ENCODE measurements at regions not wholly inside any gene's neighbourhood (a gene's known extent, or its start where the extent isn't known, plus 50 kb on each side); places are given as distances from the start of the nearest gene placed in this dataset.
A peak's percentile ranks its signal among the peaks of the same experiment; 100 is the strongest.

GRCh38 chr6:105753620-105754211, 332.4 kb upstream of the PRDM1 start:
- DNase-seq = no peak

DNA sequence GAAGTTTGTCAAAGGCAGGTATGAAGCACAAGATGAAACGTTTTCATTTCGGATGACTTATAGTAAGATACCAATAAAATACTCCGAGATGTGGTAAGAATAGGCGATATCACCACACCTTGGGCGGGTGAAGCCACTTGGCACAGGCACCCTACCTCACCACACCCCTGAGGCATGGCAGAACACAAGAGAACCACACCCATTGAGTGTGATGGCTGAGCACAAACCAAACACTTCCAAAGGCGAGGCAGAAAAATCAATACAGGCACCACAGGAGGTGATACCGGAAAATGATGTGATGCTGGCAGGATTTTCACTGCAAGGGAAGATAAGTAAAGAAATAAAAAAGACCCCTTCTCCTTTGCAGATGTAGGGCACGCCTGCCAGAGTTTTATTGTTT, 332.9 kb upstream of the PRDM1 start:
- no peak for DNase-seq

DNA sequence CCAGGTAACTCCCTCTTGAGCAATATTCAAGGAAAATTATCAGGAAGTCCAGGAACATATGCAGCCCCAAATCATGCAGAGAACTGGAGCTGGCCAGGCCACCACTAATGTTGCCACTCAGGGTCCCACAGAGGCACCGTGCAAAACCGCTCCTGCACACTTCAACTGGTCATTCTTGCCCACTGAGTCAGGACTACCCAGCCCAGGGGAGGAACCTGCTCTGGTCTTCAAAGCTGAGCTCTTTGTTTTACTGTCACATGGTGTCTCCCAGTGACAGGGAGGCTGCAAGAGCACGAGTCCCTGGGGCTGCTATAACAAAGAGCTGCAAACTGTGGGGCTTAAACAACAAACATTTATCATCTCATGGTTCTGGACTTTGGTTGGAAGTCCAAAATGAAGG, 336.0 kb upstream of the PRDM1 start:
- no peak for DNase-seq

GRCh38 chr6:105748737-105749161, 337.4 kb upstream of the PRDM1 start:
- DNase-seq = no peak

GRCh38 chr6:105747823-105748405, 338.2 kb upstream of the PRDM1 start:
- DNase-seq = no peak

GRCh38 chr6:105746509-105746908, 339.6 kb upstream of the PRDM1 start:
- DNase-seq = peak; percentile 65

GRCh38 chr6:105746130-105746505, 340.0 kb upstream of the PRDM1 start:
- DNase-seq = no peak

DNA sequence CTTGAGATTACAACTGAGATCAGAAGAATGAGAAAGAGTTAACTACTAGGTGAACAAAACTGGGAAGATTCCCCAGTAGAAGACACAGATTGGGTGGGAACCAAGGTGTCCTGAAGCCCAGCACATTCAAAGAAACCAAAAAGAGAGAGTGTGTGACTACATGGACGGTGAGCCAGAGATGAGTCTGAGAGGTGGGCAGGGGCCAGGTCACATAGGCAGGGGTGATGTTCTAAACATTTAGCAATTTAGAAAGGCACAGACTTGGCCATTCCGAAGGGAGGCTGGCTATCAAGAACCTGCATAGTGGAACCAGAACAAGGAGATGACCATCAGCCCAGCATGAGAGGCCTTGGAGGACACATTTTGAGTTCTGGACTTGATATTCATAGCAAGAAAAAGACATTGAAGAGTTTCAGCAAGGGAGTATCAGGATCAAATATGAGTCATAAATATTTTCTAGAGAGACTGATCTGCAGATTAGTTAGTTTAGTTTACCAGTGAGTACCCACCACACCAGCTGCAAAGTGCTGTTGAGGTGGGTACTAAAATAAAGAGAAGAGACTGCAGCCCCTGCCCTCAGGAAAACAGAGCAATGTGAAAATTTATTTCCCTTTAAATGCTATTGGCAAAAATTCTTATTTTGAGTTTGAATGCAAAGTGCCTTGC, 340.5 kb upstream of the PRDM1 start:
- peak; percentile 49 for DNase-seq

GRCh38 chr6:105744815-105745214, 341.3 kb upstream of the PRDM1 start:
- DNase-seq = peak; percentile 62

- DNase-seq = no peak
Measured at GRCh38 chr6:105740946-105741645, 338.2 kb upstream of the PREP start.

GRCh38 chr6:105739764-105740163, 336.9 kb upstream of the PREP start:
- DNase-seq = no peak

DNA sequence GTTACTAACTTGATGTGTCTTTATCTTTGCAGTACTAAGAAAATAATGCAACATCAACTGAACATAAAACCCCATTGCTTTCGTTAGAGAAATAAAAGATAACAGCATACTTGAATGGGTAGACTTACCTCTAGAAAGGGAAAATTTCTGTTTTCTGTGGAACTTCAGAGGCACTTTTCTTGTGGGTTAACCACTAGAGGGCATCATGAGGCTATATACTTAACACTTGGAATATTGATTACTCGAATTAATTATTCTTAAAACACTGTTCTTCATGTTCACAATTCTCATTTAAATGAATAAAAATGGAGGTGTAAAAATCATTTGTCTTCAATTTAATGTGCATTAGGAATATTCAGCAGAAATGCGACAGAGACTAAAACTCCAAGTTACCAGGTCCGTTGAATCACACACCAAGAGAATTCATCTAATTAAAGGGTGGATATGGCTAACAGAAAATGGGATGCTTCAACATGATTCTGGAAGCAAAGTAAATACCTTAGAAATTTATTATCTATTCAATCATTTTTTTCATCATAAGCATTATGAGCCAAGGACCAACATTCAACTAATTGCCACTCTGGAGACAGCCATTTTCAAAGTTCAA, 330.8 kb upstream of the PREP start:
- DNase-seq = peak; percentile 60

- DNase-seq = no peak
Measured at GRCh38 chr6:105728995-105729394, 326.1 kb upstream of the PREP start.

- no peak for DNase-seq
Measured at GRCh38 chr6:105726902-105727655, 324.2 kb upstream of the PREP start.

DNA sequence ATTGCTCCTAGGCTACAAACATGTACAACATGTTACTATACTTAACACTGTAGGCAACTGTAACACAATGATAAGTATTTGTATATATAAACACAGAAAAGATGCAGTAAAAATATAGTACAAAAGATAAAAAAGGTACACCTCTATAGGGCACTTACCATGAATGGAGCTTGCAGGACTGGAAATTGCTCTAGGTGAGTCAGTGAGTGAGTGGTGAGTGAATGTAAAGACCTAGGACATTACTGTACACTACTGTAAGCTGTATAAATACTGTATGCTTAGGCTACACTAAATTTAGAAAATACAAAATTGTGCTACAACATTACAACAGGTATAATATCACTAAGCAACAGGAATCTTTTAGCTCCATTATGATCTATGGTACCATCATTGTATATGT, 312.0 kb upstream of the PREP start:
- DNase-seq = no peak

DNA sequence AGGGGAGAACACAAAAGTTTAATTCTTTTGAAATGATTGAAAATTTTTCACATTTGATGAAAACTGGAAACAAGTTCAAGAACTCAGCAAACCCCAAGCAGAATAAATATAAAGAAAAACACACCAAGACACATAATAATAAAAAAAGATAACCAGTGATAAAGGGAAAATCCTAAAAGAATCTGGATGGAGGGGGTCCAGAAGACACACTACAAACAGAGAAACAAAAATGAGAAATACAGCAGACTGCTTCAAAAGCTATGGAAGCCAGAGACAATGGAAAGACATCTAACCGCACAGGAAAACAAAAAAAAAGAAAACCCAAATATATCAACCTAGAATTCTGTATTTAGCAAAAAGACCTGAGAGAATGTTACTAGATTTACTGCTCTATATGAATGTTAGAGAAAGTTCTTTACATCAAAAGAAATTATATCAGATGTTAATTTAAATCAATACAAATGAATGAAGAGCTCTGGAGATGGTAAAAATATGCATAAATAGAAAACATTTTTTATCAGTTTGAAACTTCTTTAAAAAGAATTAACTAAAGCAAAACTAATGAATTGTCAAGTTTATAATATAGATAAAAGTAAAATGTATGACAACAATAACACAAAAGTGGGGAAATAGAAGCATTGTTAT, 310.7 kb upstream of the PREP start:
- no peak for DNase-seq

GRCh38 chr6:105711216-105711615, 308.3 kb upstream of the PREP start:
- no peak for DNase-seq

DNA sequence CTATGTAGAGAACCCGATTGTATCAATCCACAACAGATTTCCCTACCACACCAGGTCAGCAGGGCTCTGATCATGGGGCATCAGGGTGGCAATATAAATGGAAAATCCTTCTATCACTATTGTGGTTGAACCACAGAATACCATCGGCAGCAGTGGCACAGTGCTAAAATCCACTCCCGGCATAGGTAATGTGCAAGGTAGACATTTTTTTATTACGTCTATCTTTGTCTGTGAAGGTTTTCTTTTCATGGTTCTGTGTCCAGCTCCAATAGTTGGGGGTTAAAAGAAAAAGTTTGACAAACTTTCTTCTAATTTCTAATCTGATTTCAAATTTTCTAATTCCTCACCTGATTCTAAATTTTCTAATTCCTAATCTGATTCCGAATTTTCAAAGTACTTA, 302.7 kb upstream of the PREP start:
- DNase-seq = no peak

GRCh38 chr6:105695461-105695860, 292.6 kb upstream of the PREP start:
- DNase-seq = no peak

DNA sequence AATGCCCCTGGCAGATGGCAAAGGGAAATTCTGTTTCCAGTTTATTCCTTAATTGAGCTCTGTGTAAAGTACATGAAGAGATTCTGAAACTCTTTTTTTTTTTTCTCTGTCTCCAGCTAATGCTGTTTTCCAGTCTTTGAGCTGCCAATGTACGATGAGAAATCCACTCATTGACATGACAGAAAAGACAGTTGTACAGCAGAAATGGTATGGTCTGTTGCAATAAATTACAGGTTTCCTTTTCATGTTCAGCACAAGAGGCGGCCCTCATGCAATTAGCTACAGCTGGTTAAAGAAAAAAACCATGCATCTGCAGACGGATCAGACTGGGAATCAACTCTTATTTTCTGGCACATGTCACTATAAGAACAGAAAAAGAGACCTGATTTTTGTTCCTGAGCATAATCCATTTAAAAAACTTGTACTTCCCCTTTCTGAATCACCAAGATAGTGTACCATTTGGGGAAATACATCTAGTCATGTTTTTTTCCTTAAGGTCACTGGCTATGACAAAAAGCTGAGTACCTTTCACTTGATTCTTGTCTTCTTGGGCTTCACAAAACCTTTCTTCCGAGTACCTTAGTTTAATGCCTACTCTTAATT, 289.8 kb upstream of the PREP start:
- DNase-seq = no peak

- no peak for DNase-seq
Measured at GRCh38 chr6:105691971-105692370, 289.1 kb upstream of the PREP start.

- DNase-seq = no peak
Measured at GRCh38 chr6:105691081-105691480, 288.2 kb upstream of the PREP start.

Data from activated CD4-positive, alpha-beta T cell treated with anti-CD3 and anti-CD28 coated beads, Interleukin-2, Interleukin-6, amounts not matched to agents 100 ng/mL and 50 ng/mL, durations not matched to agents 16 hours and 8 hours (primary cell).